ENCODE measurements at regions not wholly inside any gene's neighbourhood (a gene's known extent, or its start where the extent isn't known, plus 50 kb on each side); places are given as distances from the start of the nearest gene placed in this dataset.
"Not testable (repeated sequence)": the region's sequence is repeated elsewhere in the genome, so short reads cannot be mapped to it uniquely, and the experiment has no call there.

GRCh38 chr19:28691683-28692082 is 521.3 kb downstream of the UQCRFS1 start:
- DNase-seq (ENCODE audit: low read depth, low spot score) (no peak), ATAC-seq (no peak), FAIRE-seq (no peak)
- no TSS peak for BruUV-seq (replicated peaks)
- Histone ChIP-seq H3K4me3 (no peak overlapping the region), H3K4me2 (ENCODE audit: control insufficient read depth, insufficient read depth) (no peak overlapping the region), H4K20me1 (ENCODE audit: control insufficient read depth, insufficient read depth) (no peaks in the 10 kb centered on the region), H3K9me3 (replicated peaks; ENCODE audit: control insufficient read depth, insufficient read depth, low read length) (no peaks in the 10 kb centered on the region), H3K79me2 (ENCODE audit: control insufficient read depth, insufficient read depth, low read length) (no peaks in the 10 kb centered on the region), H3K27ac (ENCODE audit: control insufficient read depth, insufficient read depth) (no peak overlapping the region), H3K4me1 (ENCODE audit: control insufficient read depth, insufficient read depth, low read length) (no peaks in the 10 kb centered on the region), H3K9ac (ENCODE audit: control insufficient read depth, insufficient read depth, low read length) (no peak overlapping the region), H3K36me3 (ENCODE audit: control insufficient read depth in 2 of 2, insufficient read depth in 2 of 2, low read length in 1 of 2) (no peaks in the 10 kb centered on the region), H3K27me3 (replicated peaks in 1 of 2; ENCODE audit: control insufficient read depth in 2 of 2, insufficient read depth in 2 of 2, low read length in 1 of 2) (no peaks in the 10 kb centered on the region), H2AFZ (ENCODE audit: control insufficient read depth, low read depth, low read length) (no peak overlapping the region)
- intact Hi-C loops (cut with micrococcal nuclease; ENCODE audit: unreplicated experiment) (no loop called here), in situ Hi-C loops (cut with MboI) (no loop called here)
- TF ChIP-seq SREBF1 (IDR thresholded peaks at IDR 0.05; ENCODE audit: low read length) (no peak), HDAC2 (IDR thresholded peaks at IDR 0.05) (no peak), NFYB (IDR thresholded peaks at IDR 0.05; ENCODE audit: insufficient read depth, low read depth, low read length) (no peak), ASH2L (IDR thresholded peaks at IDR 0.05; ENCODE audit: borderline replicate concordance, low read depth) (no peak), BCL3 (IDR thresholded peaks at IDR 0.05; ENCODE audit: borderline replicate concordance, insufficient read depth, low read depth, low read length, poor library complexity, severe bottlenecking) (no peak), BACH1 (IDR thresholded peaks at IDR 0.05; ENCODE audit: borderline replicate concordance) (no peak), ESRRA (IDR thresholded peaks at IDR 0.05; ENCODE audit: low read length) (no peak), SREBF2 (IDR thresholded peaks at IDR 0.05; ENCODE audit: low read length) (no peak), IRF3 (IDR thresholded peaks at IDR 0.05) (no peak), RFX5 (IDR thresholded peaks at IDR 0.05; ENCODE audit: low read depth, low read length) (no peak), ZNF217 (IDR thresholded peaks at IDR 0.05) (no peak), YBX1 (IDR thresholded peaks at IDR 0.05) (no peak)
- WGBS (ENCODE audit: insufficient coverage, insufficient replicate concordance, low lambda C conversion rate, missing lambda C conversion rate) = 0% methylated on average over 1 of the region's 1 CpG
- ChIA-PET CTCF (no interaction called here), SMC1A (ENCODE audit: uncharacterized antibody, unreplicated experiment) (no interaction called here), RAD21 (ENCODE audit: unreplicated experiment) (no interaction called here), POLR2A (no interaction called here)

- H3K36me3 ChIP-seq (ENCODE audit: control insufficient read depth in 2 of 2, insufficient read depth in 2 of 2, low read length in 1 of 2); FAIRE-seq; SMC1A ChIA-PET (ENCODE audit: uncharacterized antibody, unreplicated experiment); CTCF ChIA-PET; H3K9me3 ChIP-seq (replicated peaks; ENCODE audit: control insufficient read depth, insufficient read depth, low read length); RAD21 ChIA-PET (ENCODE audit: unreplicated experiment); H2AFZ ChIP-seq (ENCODE audit: control insufficient read depth, low read depth, low read length); H4K20me1 ChIP-seq (ENCODE audit: control insufficient read depth, insufficient read depth); H3K27me3 ChIP-seq (replicated peaks in 1 of 2; ENCODE audit: control insufficient read depth in 2 of 2, insufficient read depth in 2 of 2, low read length in 1 of 2); ATAC-seq; H3K9ac ChIP-seq (ENCODE audit: control insufficient read depth, insufficient read depth, low read length); intact Hi-C loops (cut with micrococcal nuclease; ENCODE audit: unreplicated experiment); H3K4me3 ChIP-seq; POLR2A ChIA-PET; in situ Hi-C loops (cut with MboI); H3K27ac ChIP-seq (ENCODE audit: control insufficient read depth, insufficient read depth); H3K4me2 ChIP-seq (ENCODE audit: control insufficient read depth, insufficient read depth); H3K79me2 ChIP-seq (ENCODE audit: control insufficient read depth, insufficient read depth, low read length); DNase-seq (ENCODE audit: low read depth, low spot score); H3K4me1 ChIP-seq (ENCODE audit: control insufficient read depth, insufficient read depth, low read length); BruUV-seq (replicated peaks): not testable (repeated sequence)
- 57% methylated on average over 6 of the region's 7 CpGs for WGBS (ENCODE audit: insufficient coverage, insufficient replicate concordance, low lambda C conversion rate, missing lambda C conversion rate)
Observed at GRCh38 chr19:28689464-28689863, 523.5 kb downstream of the UQCRFS1 start.
